A172 (cell line): ENCODE measurements at regions not wholly inside any gene's neighbourhood (a gene's known extent, or its start where the extent isn't known, plus 50 kb on each side); places are given as distances from the start of the nearest gene placed in this dataset.
"Not testable (repeated sequence)": the region's sequence is repeated elsewhere in the genome, so short reads cannot be mapped to it uniquely, and the experiment has no call there.

Experiments used
- DNase-seq: peaks from one replicate; pipeline ENCODE4 v3.0.0-alpha.2; 2015; ENCODE audit warnings: low spot score

GRCh38 chr10:85454386-85454785 lies 912.2 kb downstream of the GRID1 start:
- no peak for DNase-seq

- no peak for DNase-seq
Measured at GRCh38 chr10:85457191-85457590, 909.4 kb downstream of the GRID1 start.

GRCh38 chr10:85458324-85458723 lies 908.3 kb downstream of the GRID1 start:
- no peak for DNase-seq

GRCh38 chr10:85459906-85460305 lies 906.7 kb downstream of the GRID1 start:
- no peak for DNase-seq

- DNase-seq, result no peak
Measured at GRCh38 chr10:85464336-85464735, 902.3 kb downstream of the GRID1 start.

GRCh38 chr10:85477979-85478378 lies 888.6 kb downstream of the GRID1 start:
- no peak for DNase-seq

- no peak for DNase-seq
Measured at GRCh38 chr10:85490431-85490830, 876.2 kb downstream of the GRID1 start.

GRCh38 chr10:85491652-85492051 lies 874.9 kb downstream of the GRID1 start:
- no peak for DNase-seq

- DNase-seq, result no peak
Measured at GRCh38 chr10:85492684-85493083, 873.9 kb downstream of the GRID1 start.

GRCh38 chr10:85493703-85494102 lies 872.9 kb downstream of the GRID1 start:
- no peak for DNase-seq

- not testable (repeated sequence) for DNase-seq
Measured at GRCh38 chr10:85504641-85505040, 862.0 kb downstream of the GRID1 start.

- DNase-seq, result no peak
Measured at GRCh38 chr10:85508159-85508558, 858.4 kb downstream of the GRID1 start.

GRCh38 chr10:85510682-85511081 lies 855.9 kb downstream of the GRID1 start:
- no peak for DNase-seq

GRCh38 chr10:85513436-85513835 lies 853.2 kb downstream of the GRID1 start:
- no peak for DNase-seq

- DNase-seq, result no peak
Measured at GRCh38 chr10:85515316-85515715, 851.3 kb downstream of the GRID1 start.

- peak; percentile 91 for DNase-seq
Measured at GRCh38 chr10:85524001-85524666, 842.5 kb downstream of the GRID1 start.

GRCh38 chr10:85527616-85528317 lies 838.8 kb downstream of the GRID1 start:
- peak; percentile 46 for DNase-seq

- DNase-seq, result no peak
Measured at GRCh38 chr10:85528318-85528652, 838.3 kb downstream of the GRID1 start.

- DNase-seq, result no peak
Measured at GRCh38 chr10:85531706-85532105, 834.9 kb downstream of the GRID1 start.

GRCh38 chr10:85532773-85533172 lies 833.8 kb downstream of the GRID1 start:
- peak; percentile 11 for DNase-seq

- peak; percentile 14 for DNase-seq
Measured at GRCh38 chr10:85535926-85536325, 830.7 kb downstream of the GRID1 start.

- no peak for DNase-seq
Measured at GRCh38 chr10:85537561-85537960, 829.0 kb downstream of the GRID1 start.

GRCh38 chr10:85538601-85539000 lies 828.0 kb downstream of the GRID1 start:
- no peak for DNase-seq

GRCh38 chr10:85542152-85542551 lies 824.4 kb downstream of the GRID1 start:
- DNase-seq, result no peak
